Adrenal gland (tissue), 5 donors: ENCODE measurements at regions not wholly inside any gene's neighbourhood (a gene's known extent, or its start where the extent isn't known, plus 50 kb on each side); places are given as distances from the start of the nearest gene placed in this dataset.

Experiments used
- CTCF ChIP-seq, 6 experiments: fragments of 450-650 bp in 4 of 6; fragments of 200-600 bp in 2 of 6; sonication (generic) in 1 of 6; IDR thresholded peaks; 1 replicate in 5 of 6; 2 replicates in 1 of 6; pipeline versions ENCODE4 v1.5.1 to v1.8.0; 2016 to 2021; ENCODE audit warnings: antibody characterized with exemption in 6 of 6, mild to moderate bottlenecking in 2 of 6, moderate library complexity in 1 of 6
- POLR2A ChIP-seq, 2 donors: fragments of 450-650 bp; IDR thresholded peaks; one replicate each; pipeline ENCODE4 v1.6.1; 2017; ENCODE audit warnings: antibody characterized with exemption in 2 of 2, mild to moderate bottlenecking in 2 of 2, moderate library complexity in 1 of 2
- donor health status: DM: no; HTN: no; CAD: no.

- no peak for TF ChIP-seq POLR2A (IDR thresholded peaks at IDR 0.05)
- no peak for TF ChIP-seq CTCF (IDR thresholded peaks at IDR 0.05)
Measured at GRCh38 chr16:26563018-26563417, 503.7 kb upstream of the C16orf82 start.
